ENCODE measurements at regions not wholly inside any gene's neighbourhood (a gene's known extent, or its start where the extent isn't known, plus 50 kb on each side); places are given as distances from the start of the nearest gene placed in this dataset.

DNA sequence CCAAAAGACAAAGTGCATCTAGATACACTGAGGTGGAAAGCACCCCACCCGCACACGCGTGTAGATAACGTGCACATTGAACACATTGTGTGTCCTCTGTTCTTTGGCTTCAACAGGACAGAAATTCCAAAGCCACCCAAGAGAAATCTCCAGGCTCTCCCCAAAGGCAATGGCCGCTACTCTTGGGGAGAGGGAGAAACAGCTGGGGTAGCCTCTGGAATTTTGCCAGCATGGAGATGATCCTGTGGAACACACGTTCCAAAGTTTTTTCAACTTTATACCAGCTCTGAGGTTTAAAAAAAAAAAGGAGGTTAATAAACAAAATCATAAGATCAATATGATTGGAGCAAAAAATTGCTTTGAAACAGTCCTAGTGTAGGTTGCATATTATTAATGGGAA lies 63.0 kb upstream of the CD82 start:
- TF ChIP-seq, protein P1, sequence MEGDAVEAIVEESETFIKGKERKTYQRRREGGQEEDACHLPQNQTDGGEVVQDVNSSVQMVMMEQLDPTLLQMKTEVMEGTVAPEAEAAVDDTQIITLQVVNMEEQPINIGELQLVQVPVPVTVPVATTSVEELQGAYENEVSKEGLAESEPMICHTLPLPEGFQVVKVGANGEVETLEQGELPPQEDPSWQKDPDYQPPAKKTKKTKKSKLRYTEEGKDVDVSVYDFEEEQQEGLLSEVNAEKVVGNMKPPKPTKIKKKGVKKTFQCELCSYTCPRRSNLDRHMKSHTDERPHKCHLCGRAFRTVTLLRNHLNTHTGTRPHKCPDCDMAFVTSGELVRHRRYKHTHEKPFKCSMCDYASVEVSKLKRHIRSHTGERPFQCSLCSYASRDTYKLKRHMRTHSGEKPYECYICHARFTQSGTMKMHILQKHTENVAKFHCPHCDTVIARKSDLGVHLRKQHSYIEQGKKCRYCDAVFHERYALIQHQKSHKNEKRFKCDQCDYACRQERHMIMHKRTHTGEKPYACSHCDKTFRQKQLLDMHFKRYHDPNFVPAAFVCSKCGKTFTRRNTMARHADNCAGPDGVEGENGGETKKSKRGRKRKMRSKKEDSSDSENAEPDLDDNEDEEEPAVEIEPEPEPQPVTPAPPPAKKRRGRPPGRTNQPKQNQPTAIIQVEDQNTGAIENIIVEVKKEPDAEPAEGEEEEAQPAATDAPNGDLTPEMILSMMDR (IDR thresholded peaks at IDR 0.05) = no peak
- TF ChIP-seq POLR2A (IDR thresholded peaks at IDR 0.05) = no peak
